OCI-LY7 (cell line): ENCODE measurements at regions not wholly inside any gene's neighbourhood (a gene's known extent, or its start where the extent isn't known, plus 50 kb on each side); places are given as distances from the start of the nearest gene placed in this dataset.
A peak's percentile ranks its signal among the peaks of the same experiment; 100 is the strongest.

Source experiments
- BruUV-seq: library from RNA; stranded (reverse); fragments of 400-500 nt; replicated peaks from 2 replicates; lab custom pipeline; 2021; lab: Mats Ljungman, UMichigan
- CTCF ChIA-PET: fragments of 300-600 bp; sonication (Branson Sonifier 250); formaldehyde crosslinking; loops from one replicate; lab custom pipeline; 2022; ENCODE audit warnings: antibody characterized with exemption; ENCODE audit not compliant: unreplicated experiment; lab: Charles Lee
- POLR2A ChIA-PET: fragments of 300-600 bp; sonication (Branson Sonifier 250); formaldehyde crosslinking; loops from one replicate; lab custom pipeline; 2022; ENCODE audit warnings: antibody characterized with exemption; lab: Charles Lee
- DNase-seq: peaks from one replicate; pipeline ENCODE4 v3.0.0-alpha.2; 2015; ENCODE audit warnings: low spot score
- H2AFZ ChIP-seq: fragments of 200-600 bp; sonication (generic), shearing (Covaris generic); 2 replicates; pipeline ENCODE4 v1.6.1; 2014; ENCODE audit warnings: mild to moderate bottlenecking, antibody characterized with exemption, low read length, moderate library complexity
- H3K27ac ChIP-seq: fragments of 200-600 bp; sonication (generic); 2 replicates; pipeline ENCODE4 v1.5.1; 2014; ENCODE audit warnings: mixed run types, low read depth, mild to moderate bottlenecking, moderate library complexity, low read length, inconsistent platforms; ENCODE audit not compliant: poor library complexity, severe bottlenecking
- H3K36me3 ChIP-seq: fragments of 200-600 bp; sonication (generic); 2 replicates; pipeline ENCODE4 v1.6.1; 2014; ENCODE audit warnings: mild to moderate bottlenecking, antibody characterized with exemption, low read length, moderate library complexity, mixed read lengths; ENCODE audit not compliant: insufficient read depth
- H3K4me1 ChIP-seq: fragments of 200-600 bp; sonication (generic); 2 replicates; pipeline ENCODE4 v1.5.1; 2014; ENCODE audit warnings: mild to moderate bottlenecking, low read length; ENCODE audit not compliant: insufficient read depth, poor library complexity, severe bottlenecking
- H3K4me2 ChIP-seq: fragments of 200-600 bp; sonication (generic); 2 replicates; pipeline ENCODE4 v1.6.1; 2014; ENCODE audit warnings: mild to moderate bottlenecking, low read length
- H3K4me3 ChIP-seq: fragments of 200-600 bp; sonication (generic); 2 replicates; pipeline ENCODE4 v1.5.1; 2014; ENCODE audit warnings: mild to moderate bottlenecking, low read depth, low read length; ENCODE audit not compliant: poor library complexity, severe bottlenecking
- H3K79me2 ChIP-seq: fragments of 200-600 bp; sonication (generic); 2 replicates; pipeline ENCODE4 v1.6.1; 2016; ENCODE audit warnings: low read depth, mild to moderate bottlenecking, low read length, moderate library complexity, mixed read lengths; ENCODE audit not compliant: insufficient read depth
- H3K9me2 ChIP-seq: fragments of 200-600 bp; sonication (generic); 2 replicates; pipeline ENCODE4 v1.6.1; 2016; ENCODE audit warnings: mild to moderate bottlenecking, low read length, mixed read lengths; ENCODE audit not compliant: insufficient read depth
- H3K9me3 ChIP-seq: fragments of 200-600 bp; sonication (generic); 2 replicates; pipeline ENCODE4 v1.6.1; 2014; ENCODE audit warnings: mild to moderate bottlenecking, mixed run types, low read length, mixed read lengths
- H4K20me1 ChIP-seq: fragments of 200-600 bp; sonication (generic); 2 replicates; pipeline ENCODE4 v1.6.1; 2014; ENCODE audit warnings: mild to moderate bottlenecking, antibody characterized with exemption, low read length, moderate library complexity, mixed read lengths; ENCODE audit not compliant: insufficient read depth
- EZH2phosphoT487 ChIP-seq: fragments of 200-600 bp; sonication (generic); IDR thresholded peaks from 2 replicates; pipeline ENCODE4 v1.6.1; 2018; ENCODE audit warnings: low read depth, borderline replicate concordance, mild to moderate bottlenecking, mixed run types, antibody characterized with exemption, low read length, moderate library complexity, mixed read lengths
- intact Hi-C: fragments of 100-400 bp; cut with micrococcal nuclease; formaldehyde crosslinking; loops from one replicate; pipeline ENCODE4 v1.10.0; 2022; ENCODE audit not compliant: unreplicated experiment
- TF ChIP-seq, protein P1 (sequence below): fragments of 200-600 bp; sonication (generic); conservative IDR thresholded peaks from 2 replicates; pipeline ENCODE4 v1.5.1; 2014; ENCODE audit warnings: mild to moderate bottlenecking, antibody characterized with exemption, low read length, moderate library complexity, mixed read lengths

DNA sequence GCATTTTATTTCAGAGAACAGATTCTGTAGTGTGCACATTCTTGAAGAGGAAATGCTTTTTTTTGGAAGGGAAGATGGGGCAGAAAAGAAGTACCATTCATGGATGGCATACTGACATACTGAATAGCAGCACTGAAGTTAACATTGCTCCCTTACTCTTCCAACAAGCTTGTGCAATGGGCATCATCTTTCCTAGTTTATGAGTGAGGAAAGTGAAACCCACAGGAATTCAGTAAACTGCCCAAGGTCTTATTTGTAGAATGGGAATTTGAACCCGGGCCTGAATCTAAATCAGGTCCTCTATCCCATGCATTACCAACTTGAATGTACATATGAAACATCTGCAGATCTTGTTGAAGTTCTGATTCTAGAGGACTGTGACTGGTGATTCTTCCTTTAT, 215.7 kb upstream of the FGGY start:
- DNase-seq, result no peak
- H3K9me3 ChIP-seq, result no peaks in the 10 kb centered on the region
- TF ChIP-seq EZH2phosphoT487, result no peak
- TF ChIP-seq, protein P1, sequence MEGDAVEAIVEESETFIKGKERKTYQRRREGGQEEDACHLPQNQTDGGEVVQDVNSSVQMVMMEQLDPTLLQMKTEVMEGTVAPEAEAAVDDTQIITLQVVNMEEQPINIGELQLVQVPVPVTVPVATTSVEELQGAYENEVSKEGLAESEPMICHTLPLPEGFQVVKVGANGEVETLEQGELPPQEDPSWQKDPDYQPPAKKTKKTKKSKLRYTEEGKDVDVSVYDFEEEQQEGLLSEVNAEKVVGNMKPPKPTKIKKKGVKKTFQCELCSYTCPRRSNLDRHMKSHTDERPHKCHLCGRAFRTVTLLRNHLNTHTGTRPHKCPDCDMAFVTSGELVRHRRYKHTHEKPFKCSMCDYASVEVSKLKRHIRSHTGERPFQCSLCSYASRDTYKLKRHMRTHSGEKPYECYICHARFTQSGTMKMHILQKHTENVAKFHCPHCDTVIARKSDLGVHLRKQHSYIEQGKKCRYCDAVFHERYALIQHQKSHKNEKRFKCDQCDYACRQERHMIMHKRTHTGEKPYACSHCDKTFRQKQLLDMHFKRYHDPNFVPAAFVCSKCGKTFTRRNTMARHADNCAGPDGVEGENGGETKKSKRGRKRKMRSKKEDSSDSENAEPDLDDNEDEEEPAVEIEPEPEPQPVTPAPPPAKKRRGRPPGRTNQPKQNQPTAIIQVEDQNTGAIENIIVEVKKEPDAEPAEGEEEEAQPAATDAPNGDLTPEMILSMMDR, result no peak
- no peaks in the 10 kb centered on the region for H4K20me1 ChIP-seq
- intact Hi-C loops, result no loop called here
- no peak overlapping the region for H3K4me2 ChIP-seq
- no peaks in the 10 kb centered on the region for H3K36me3 ChIP-seq
- BruUV-seq, result no TSS peak
- CTCF ChIA-PET, result no interaction called here
- H3K4me3 ChIP-seq, result no peak overlapping the region
- no peaks in the 10 kb centered on the region for H3K9me2 ChIP-seq
- POLR2A ChIA-PET, result no interaction called here
- H3K27ac ChIP-seq, result no peak overlapping the region
- no peaks in the 10 kb centered on the region for H3K79me2 ChIP-seq
- H3K4me1 ChIP-seq, result peaks cover 7% of the 10 kb centered on the region
- H2AFZ ChIP-seq, result no peak overlapping the region

GRCh38 chr1:59081795-59082194, 215.1 kb upstream of the FGGY start:
- H3K9me3 ChIP-seq, result no peaks in the 10 kb centered on the region
- intact Hi-C loops, result no loop called here
- ChIA-PET CTCF (no interaction called here), POLR2A (no interaction called here)
- TF ChIP-seq EZH2phosphoT487, result no peak
- TF ChIP-seq, protein P1, result no peak
- H3K4me2 ChIP-seq, result no peak overlapping the region
- H3K36me3 ChIP-seq, result no peaks in the 10 kb centered on the region
- BruUV-seq, result no TSS peak
- H3K27ac ChIP-seq, result no peak overlapping the region
- peaks cover 7% of the 10 kb centered on the region for H3K4me1 ChIP-seq
- H2AFZ ChIP-seq, result no peak overlapping the region
- no peaks in the 10 kb centered on the region for H4K20me1 ChIP-seq
- no peaks in the 10 kb centered on the region for H3K9me2 ChIP-seq
- no peaks in the 10 kb centered on the region for H3K79me2 ChIP-seq
- no peak overlapping the region for H3K4me3 ChIP-seq
- DNase-seq, result no peak

DNA sequence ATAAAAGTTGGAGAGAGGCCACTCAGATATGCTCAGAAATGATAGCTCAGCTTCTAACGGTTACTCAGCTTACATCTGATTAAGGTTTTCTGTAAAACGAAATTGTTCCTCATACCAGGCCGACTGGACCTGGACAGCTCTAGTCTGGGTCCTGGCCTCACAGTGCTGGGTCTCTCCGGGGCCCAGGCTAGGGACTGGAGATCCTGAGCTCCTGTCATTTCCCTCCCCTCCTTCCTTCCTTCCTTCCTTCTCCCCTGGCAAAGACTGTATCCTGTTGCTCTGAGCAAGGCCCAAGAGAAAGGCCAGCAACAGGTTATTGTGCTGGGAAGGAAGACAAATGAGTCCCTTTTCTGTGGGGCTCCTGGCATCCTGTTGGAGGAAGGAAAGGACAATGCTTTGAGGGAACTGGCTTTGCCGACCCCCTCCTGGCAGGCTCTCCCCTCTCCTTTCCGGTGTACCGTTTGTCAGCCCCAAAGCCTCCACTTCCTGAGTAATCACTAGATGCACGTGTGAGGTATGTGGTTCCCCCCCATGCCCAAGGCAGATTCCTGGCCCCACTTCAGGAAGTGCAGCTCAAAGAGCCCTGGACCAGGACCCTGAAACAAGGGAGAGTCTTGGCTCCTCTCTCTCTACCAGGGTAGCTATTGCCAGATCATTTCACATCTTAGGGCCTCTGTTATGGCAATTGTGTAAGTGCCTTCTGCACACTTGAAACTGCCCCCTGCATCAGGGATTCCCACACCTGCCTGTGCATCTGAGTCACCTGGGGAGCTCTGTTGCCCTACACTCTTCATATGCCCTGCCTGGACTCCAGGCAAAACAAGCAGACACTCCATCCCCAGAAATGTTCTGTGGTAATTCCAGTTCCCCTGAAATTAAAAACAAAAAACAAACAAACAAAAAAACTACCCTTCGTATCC, 212.7 kb upstream of the FGGY start:
- H3K9me3 ChIP-seq, result no peaks in the 10 kb centered on the region
- H3K27ac ChIP-seq, result no peak overlapping the region
- TF ChIP-seq EZH2phosphoT487, result no peak
- TF ChIP-seq, protein P1, result no peak
- ChIA-PET CTCF (interaction anchor here (0.6 kb wide), 1 partner anchor 220 kb away, joined by 3 read pairs; no protein-coding TSS in a partner anchor), POLR2A (interaction anchor here (0.6 to 1.4 kb wide), 5 partner anchors 11 to 593 kb away, joined by 3 to 4 read pairs (median 3); no protein-coding TSS in a partner anchor)
- H3K4me2 ChIP-seq, result no peak overlapping the region
- H3K4me1 ChIP-seq, result peaks cover 7% of the 10 kb centered on the region
- no peaks in the 10 kb centered on the region for H4K20me1 ChIP-seq
- no peak overlapping the region for H3K4me3 ChIP-seq
- H3K36me3 ChIP-seq, result no peaks in the 10 kb centered on the region
- peak; percentile 9 for DNase-seq
- H3K79me2 ChIP-seq, result no peaks in the 10 kb centered on the region
- no peaks in the 10 kb centered on the region for H3K9me2 ChIP-seq
- peak overlapping the region; percentile 51; the same call in 1 of the 2 replicates for H2AFZ ChIP-seq
- BruUV-seq, result no TSS peak
- intact Hi-C loops, result no loop called here
